ENCODE measurements at regions not wholly inside any gene's neighbourhood (a gene's known extent, or its start where the extent isn't known, plus 50 kb on each side); places are given as distances from the start of the nearest gene placed in this dataset.

DNA sequence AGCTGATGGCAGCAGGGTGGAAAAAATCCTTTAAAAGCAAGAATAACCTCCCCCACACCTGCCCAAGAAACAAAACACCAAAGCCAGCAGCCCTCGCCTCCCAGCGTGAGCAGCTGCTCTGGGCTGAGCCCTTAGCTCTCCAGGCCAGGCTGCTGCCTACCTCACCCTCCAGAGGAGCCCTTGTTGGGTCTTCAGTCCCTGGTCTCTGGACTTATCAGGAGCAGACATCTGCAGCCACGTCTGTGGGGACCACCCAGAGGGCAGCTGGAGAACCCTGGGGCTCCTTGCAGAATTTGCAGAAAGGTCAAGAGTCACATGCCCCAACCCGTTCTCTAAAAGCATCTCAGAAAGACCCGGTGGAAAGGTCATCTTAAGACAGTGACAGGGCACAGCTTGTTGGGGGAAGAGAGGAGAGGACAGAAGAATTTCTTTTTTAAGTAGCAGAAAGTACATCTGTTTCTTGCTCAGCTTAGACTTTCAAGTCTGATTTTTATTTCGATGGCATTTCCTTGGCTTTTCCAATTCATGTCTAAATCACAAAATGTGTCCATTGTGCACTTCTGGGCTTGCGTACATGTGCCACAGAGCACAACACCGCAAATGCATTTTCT, 425.7 kb upstream of the NFE2L3 start:
- no peak for TF ChIP-seq POLR2AphosphoS5 (IDR thresholded peaks at IDR 0.05; ENCODE audit: borderline replicate concordance, low read depth, low read length)
- no peak for TF ChIP-seq EZH2 (IDR thresholded peaks at IDR 0.05)

Data from SK-N-MC (cell line).